HepG2 (cell line): ENCODE measurements at regions not wholly inside any gene's neighbourhood (a gene's known extent, or its start where the extent isn't known, plus 50 kb on each side); places are given as distances from the start of the nearest gene placed in this dataset.

Experiments
- ARID5B ChIP-seq: IDR thresholded peaks from 2 replicates; pipeline ENCODE4 v1.4.0; 2020; ENCODE audit warnings: mild to moderate bottlenecking, missing genetic modification reagents
- BCL6 ChIP-seq: IDR thresholded peaks from 2 replicates; pipeline ENCODE4 v1.6.1; 2016; ENCODE audit warnings: missing genetic modification reagents, missing compliant biosample characterization
- CBFB ChIP-seq: sonication (generic); formaldehyde crosslinking; IDR thresholded peaks from 2 replicates; pipeline ENCODE4 v1.4.0; 2020; ENCODE audit warnings: missing genetic modification reagents
- CREB1 ChIP-seq, 2 experiments: fragments of 450-650 bp in 1 of 2; IDR thresholded peaks; 2 replicates each; pipeline ENCODE4 v1.6.1; 2016 to 2017; ENCODE audit warnings: control low read depth in 1 of 2, mild to moderate bottlenecking in 1 of 2, missing compliant biosample characterization in 1 of 2, missing genetic modification characterization in 1 of 2
- KIAA2018 ChIP-seq: sonication (generic); formaldehyde crosslinking; IDR thresholded peaks from 2 replicates; pipeline ENCODE4 v1.5.0; 2020; ENCODE audit warnings: mild to moderate bottlenecking, missing genetic modification reagents, borderline replicate concordance
- ZBTB26 ChIP-seq: IDR thresholded peaks from 2 replicates; pipeline ENCODE4 v1.6.1; 2016; ENCODE audit warnings: missing compliant biosample characterization, missing genetic modification reagents, borderline replicate concordance
- ZBTB7B ChIP-seq: sonication (generic); formaldehyde crosslinking; IDR thresholded peaks from 2 replicates; pipeline ENCODE4 v1.4.0; 2020; ENCODE audit warnings: missing genetic modification reagents

- 0 out of 2 replicates have a peak, but pooled peaks have one; percentile 17 for TF ChIP-seq ARID5B (CRISPR knock-in tag)
- peak; percentile 85 for TF ChIP-seq ZBTB26 (CRISPR knock-in tag)
- no peak for TF ChIP-seq CREB1 (IDR thresholded peaks at IDR 0.05)
- no peak for TF ChIP-seq CREB1 (CRISPR knock-in tag; IDR thresholded peaks at IDR 0.05)
- TF ChIP-seq ZBTB7B (CRISPR knock-in tag) = no peak
- no peak for TF ChIP-seq KIAA2018
- TF ChIP-seq BCL6 (CRISPR knock-in tag) = 0 out of 2 replicates have a peak, but pooled peaks have one; percentile 28
- TF ChIP-seq CBFB = peak; percentile 67; the same call in 1 of the 2 replicates
Observed at GRCh38 chr3:167887096-167887495, 151.6 kb downstream of the SERPINI1 start (continued).
